Transverse colon (tissue), 4 donors: ENCODE measurements at regions not wholly inside any gene's neighbourhood (a gene's known extent, or its start where the extent isn't known, plus 50 kb on each side); places are given as distances from the start of the nearest gene placed in this dataset.

Source experiments
- EP300 ChIP-seq: sonication (generic); formaldehyde crosslinking; IDR thresholded peaks from one replicate; pipeline ENCODE4 v1.6.1; 2017; ENCODE audit warnings: antibody characterized with exemption, low read depth
- POLR2AphosphoS5 ChIP-seq, 3 donors: sonication (generic); formaldehyde crosslinking; IDR thresholded peaks; one replicate each; pipeline ENCODE4 v1.6.1; 2016; ENCODE audit warnings: antibody characterized with exemption in 3 of 3
- TF ChIP-seq, protein P1 (sequence below), 5 experiments: fragments of 200-600 bp in 3 of 5; fragments of 450-650 bp in 2 of 5; sonication (generic) in 3 of 5; IDR thresholded peaks; 1 replicate in 2 of 5; 2 replicates in 3 of 5; pipeline ENCODE4 v1.5.1; 2016 to 2017; ENCODE audit warnings: antibody characterized with exemption in 5 of 5, inconsistent platforms in 3 of 5, mild to moderate bottlenecking in 2 of 5, moderate library complexity in 1 of 5

DNA sequence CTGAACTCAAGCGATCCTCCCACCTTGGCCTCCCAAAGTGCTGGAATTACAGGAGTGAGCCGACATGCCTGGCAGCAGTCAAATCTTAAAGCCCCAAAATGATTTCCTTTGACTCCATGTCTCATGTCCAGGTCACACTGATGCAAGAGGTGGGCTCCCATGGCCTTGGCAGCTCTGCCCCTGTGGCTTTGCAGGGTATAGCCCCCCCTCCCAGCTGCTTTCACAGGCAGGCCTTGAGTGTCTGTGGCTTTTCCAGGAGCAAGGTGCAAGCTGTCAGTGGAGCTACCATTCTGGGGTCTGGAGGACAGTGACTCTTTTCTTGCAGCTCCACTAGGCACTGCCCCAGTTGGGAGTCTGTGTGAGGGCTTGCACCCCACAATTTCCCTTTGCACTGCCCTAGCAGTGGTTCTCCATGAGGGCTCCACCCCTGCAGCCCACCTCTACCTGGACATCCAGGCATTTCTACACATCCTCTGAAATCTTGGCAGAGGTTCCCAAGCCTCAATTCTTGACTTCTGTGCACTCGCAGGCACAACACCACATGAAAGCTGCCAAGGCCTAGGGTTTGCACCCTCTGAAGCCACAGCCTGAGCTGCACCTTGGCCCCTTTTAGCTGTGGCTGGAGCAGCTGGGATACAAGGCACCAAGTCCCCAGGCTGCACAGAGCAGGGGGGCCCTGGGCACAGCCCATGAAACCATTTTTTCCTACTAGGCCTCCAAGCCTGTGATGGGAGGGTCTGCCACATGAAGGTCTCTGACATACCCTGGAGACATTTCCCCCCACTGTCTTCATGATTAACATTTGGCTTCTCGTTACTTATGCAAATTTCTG, 79.3 kb upstream of the ARL4D start:
- TF ChIP-seq, protein P1, sequence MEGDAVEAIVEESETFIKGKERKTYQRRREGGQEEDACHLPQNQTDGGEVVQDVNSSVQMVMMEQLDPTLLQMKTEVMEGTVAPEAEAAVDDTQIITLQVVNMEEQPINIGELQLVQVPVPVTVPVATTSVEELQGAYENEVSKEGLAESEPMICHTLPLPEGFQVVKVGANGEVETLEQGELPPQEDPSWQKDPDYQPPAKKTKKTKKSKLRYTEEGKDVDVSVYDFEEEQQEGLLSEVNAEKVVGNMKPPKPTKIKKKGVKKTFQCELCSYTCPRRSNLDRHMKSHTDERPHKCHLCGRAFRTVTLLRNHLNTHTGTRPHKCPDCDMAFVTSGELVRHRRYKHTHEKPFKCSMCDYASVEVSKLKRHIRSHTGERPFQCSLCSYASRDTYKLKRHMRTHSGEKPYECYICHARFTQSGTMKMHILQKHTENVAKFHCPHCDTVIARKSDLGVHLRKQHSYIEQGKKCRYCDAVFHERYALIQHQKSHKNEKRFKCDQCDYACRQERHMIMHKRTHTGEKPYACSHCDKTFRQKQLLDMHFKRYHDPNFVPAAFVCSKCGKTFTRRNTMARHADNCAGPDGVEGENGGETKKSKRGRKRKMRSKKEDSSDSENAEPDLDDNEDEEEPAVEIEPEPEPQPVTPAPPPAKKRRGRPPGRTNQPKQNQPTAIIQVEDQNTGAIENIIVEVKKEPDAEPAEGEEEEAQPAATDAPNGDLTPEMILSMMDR (IDR thresholded peaks at IDR 0.05): no peak
- TF ChIP-seq EP300: no peak
- no peak for TF ChIP-seq POLR2AphosphoS5 (IDR thresholded peaks at IDR 0.05)
